MM.1S (cell line): ENCODE measurements at regions not wholly inside any gene's neighbourhood (a gene's known extent, or its start where the extent isn't known, plus 50 kb on each side); places are given as distances from the start of the nearest gene placed in this dataset.

Experiments
- DNase-seq: peaks from one replicate; pipeline ENCODE4 v3.0.0-alpha.2; 2015
- H2AFZ ChIP-seq: fragments of 300-600 bp; sonication (generic); 2 replicates; pipeline ENCODE4 v1.6.0; 2016; ENCODE audit warnings: antibody characterized with exemption, low read length
- H3F3A ChIP-seq: fragments of 300-600 bp; sonication (generic); 2 replicates; pipeline ENCODE4 v1.6.1; 2016; ENCODE audit warnings: mild to moderate bottlenecking, antibody characterized with exemption, low read length, moderate library complexity, mixed read lengths; ENCODE audit not compliant: insufficient read depth
- H3K27ac ChIP-seq: fragments of 300-600 bp; sonication (generic); 2 replicates; pipeline ENCODE4 v1.5.1; 2016; ENCODE audit warnings: mild to moderate bottlenecking, low read length
- H3K27me3 ChIP-seq: fragments of 300-600 bp; sonication (generic); replicated peaks from 2 replicates; pipeline ENCODE4 v1.6.0; 2016; ENCODE audit warnings: low read length; ENCODE audit not compliant: insufficient read depth
- H3K36me3 ChIP-seq: fragments of 300-600 bp; sonication (generic); replicated peaks from 2 replicates; pipeline ENCODE4 v1.6.1; 2016; ENCODE audit warnings: mild to moderate bottlenecking, low read length, mixed read lengths; ENCODE audit not compliant: insufficient read depth
- H3K4me1 ChIP-seq: fragments of 300-600 bp; sonication (generic); 2 replicates; pipeline ENCODE4 v1.6.1; 2016; ENCODE audit warnings: low read length, mixed read lengths
- H3K4me2 ChIP-seq: fragments of 300-600 bp; sonication (generic); 2 replicates; pipeline ENCODE4 v1.6.0; 2016; ENCODE audit warnings: low read depth, low read length
- H3K4me3 ChIP-seq: fragments of 300-600 bp; sonication (generic); 2 replicates; pipeline ENCODE4 v1.5.1; 2016; ENCODE audit warnings: low read length, mixed read lengths
- H3K79me2 ChIP-seq: fragments of 300-600 bp; sonication (generic); 2 replicates; pipeline ENCODE4 v1.6.1; 2016; ENCODE audit warnings: mixed run types, low read length, mixed read lengths
- H3K9ac ChIP-seq: fragments of 300-600 bp; sonication (generic); 2 replicates; pipeline ENCODE4 v1.6.1; 2016; ENCODE audit warnings: low read length, mixed read lengths
- H3K9me2 ChIP-seq: fragments of 300-600 bp; sonication (generic); replicated peaks from 2 replicates; pipeline ENCODE4 v1.6.1; 2016; ENCODE audit warnings: mild to moderate bottlenecking, low read length, mixed read lengths; ENCODE audit not compliant: insufficient read depth
- H3K9me3 ChIP-seq: fragments of 300-600 bp; sonication (generic); replicated peaks from 2 replicates; pipeline ENCODE4 v1.6.1; 2016; ENCODE audit warnings: mild to moderate bottlenecking, low read length, mixed read lengths; ENCODE audit not compliant: insufficient read depth
- H4K20me1 ChIP-seq: fragments of 300-600 bp; sonication (generic); 2 replicates; pipeline ENCODE4 v1.6.1; 2016; ENCODE audit warnings: mild to moderate bottlenecking, low read length, moderate library complexity, mixed read lengths; ENCODE audit not compliant: insufficient read depth
- CTCF ChIP-seq: fragments of 300-600 bp; sonication (generic); IDR thresholded peaks from 2 replicates; pipeline ENCODE4 v1.5.1; 2016; ENCODE audit warnings: antibody characterized with exemption, low read length, mixed read lengths
- EZH2 ChIP-seq: fragments of 300-600 bp; sonication (generic); optimal IDR thresholded peaks from 2 replicates; pipeline ENCODE3; 2017; ENCODE audit warnings: low read depth, mild to moderate bottlenecking, antibody characterized with exemption, low read length, mixed read lengths
- EZH2phosphoT487 ChIP-seq: fragments of 300-600 bp; sonication (generic); IDR thresholded peaks from 2 replicates; pipeline ENCODE4 v1.6.1; 2018; ENCODE audit warnings: antibody characterized with exemption, low read length

DNA sequence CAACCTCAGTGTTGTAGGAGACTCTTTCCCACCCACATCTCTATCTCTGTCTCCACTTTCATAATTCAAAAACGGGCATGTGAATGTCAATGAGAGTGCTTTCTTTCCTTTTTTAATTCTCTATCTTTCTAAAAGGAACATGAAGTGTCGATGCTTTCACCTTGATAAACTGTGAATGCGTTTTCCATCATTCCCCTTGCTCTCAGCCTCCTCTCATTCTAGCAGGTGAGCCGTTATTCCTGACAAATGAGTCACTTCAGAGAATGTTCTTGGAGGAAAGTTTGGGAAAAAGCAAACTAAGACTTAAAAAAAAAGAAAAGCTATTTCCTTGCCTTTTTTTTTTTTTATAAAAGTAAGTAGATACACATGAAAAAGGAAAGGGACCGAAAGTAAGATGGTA lies 226.0 kb upstream of the C1orf87 start:
- Histone ChIP-seq H4K20me1 (no peaks in the 10 kb centered on the region), H3K9me2 (no peaks in the 10 kb centered on the region), H3K4me2 (no peak overlapping the region), H3K4me1 (no peaks in the 10 kb centered on the region), H3K27me3 (no peaks in the 10 kb centered on the region), H3F3A (no peaks in the 10 kb centered on the region), H3K4me3 (no peak overlapping the region), H3K27ac (no peak overlapping the region), H3K36me3 (no peaks in the 10 kb centered on the region), H2AFZ (no peak overlapping the region), H3K79me2 (no peaks in the 10 kb centered on the region), H3K9me3 (no peaks in the 10 kb centered on the region), H3K9ac (no peak overlapping the region)
- DNase-seq, result no peak
- TF ChIP-seq EZH2 (no peak), EZH2phosphoT487 (no peak), CTCF (no peak)

GRCh38 chr1:60298290-60298689 lies 224.7 kb upstream of the C1orf87 start:
- Histone ChIP-seq H4K20me1 (no peaks in the 10 kb centered on the region), H3K79me2 (no peaks in the 10 kb centered on the region), H2AFZ (no peak overlapping the region), H3K4me2 (no peak overlapping the region), H3K9ac (no peak overlapping the region), H3K4me3 (no peak overlapping the region), H3K36me3 (no peaks in the 10 kb centered on the region), H3K9me2 (no peaks in the 10 kb centered on the region), H3K27me3 (no peaks in the 10 kb centered on the region), H3K27ac (no peak overlapping the region), H3K9me3 (no peaks in the 10 kb centered on the region), H3K4me1 (no peaks in the 10 kb centered on the region), H3F3A (no peaks in the 10 kb centered on the region)
- no peak for DNase-seq
- no peak for TF ChIP-seq EZH2phosphoT487
- no peak for TF ChIP-seq CTCF
- no peak for TF ChIP-seq EZH2

DNA sequence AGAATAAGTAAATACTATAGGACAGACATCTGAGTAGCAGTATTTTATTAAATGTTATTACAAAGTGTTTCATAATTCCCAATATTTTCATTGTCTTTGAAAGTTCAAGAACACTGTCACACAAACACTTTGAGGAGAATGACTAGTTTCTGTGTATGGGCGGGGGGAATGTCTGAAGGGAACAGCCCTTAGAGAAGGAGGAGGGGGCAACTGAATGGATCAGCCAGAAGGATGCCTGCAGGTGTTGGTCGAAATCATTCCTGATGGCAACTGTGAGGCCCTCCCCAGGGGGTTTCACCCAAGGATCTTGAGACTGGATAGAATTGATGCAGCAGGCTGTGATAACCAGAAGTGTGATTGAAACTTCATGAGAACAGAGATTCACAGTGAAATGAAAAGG lies 223.2 kb upstream of the C1orf87 start:
- Histone ChIP-seq H2AFZ (no peak overlapping the region), H3F3A (no peaks in the 10 kb centered on the region), H3K4me2 (no peak overlapping the region), H3K27ac (no peak overlapping the region), H3K4me3 (no peak overlapping the region), H3K9me3 (no peaks in the 10 kb centered on the region), H3K36me3 (no peaks in the 10 kb centered on the region), H3K9me2 (no peaks in the 10 kb centered on the region), H3K9ac (no peak overlapping the region), H4K20me1 (no peaks in the 10 kb centered on the region), H3K27me3 (no peaks in the 10 kb centered on the region), H3K79me2 (no peaks in the 10 kb centered on the region), H3K4me1 (no peaks in the 10 kb centered on the region)
- no peak for DNase-seq
- no peak for TF ChIP-seq EZH2
- no peak for TF ChIP-seq EZH2phosphoT487
- no peak for TF ChIP-seq CTCF

- DNase-seq, result no peak
- H3K9me2 ChIP-seq, result no peaks in the 10 kb centered on the region
- H3K4me2 ChIP-seq, result no peak overlapping the region
- no peaks in the 10 kb centered on the region for H3K9me3 ChIP-seq
- H2AFZ ChIP-seq, result no peak overlapping the region
- H3K36me3 ChIP-seq, result no peaks in the 10 kb centered on the region
- H3K4me3 ChIP-seq, result no peak overlapping the region
- no peak overlapping the region for H3K27ac ChIP-seq
- H3K27me3 ChIP-seq, result no peaks in the 10 kb centered on the region
- no peaks in the 10 kb centered on the region for H3K4me1 ChIP-seq
- no peak overlapping the region for H3K9ac ChIP-seq
- TF ChIP-seq EZH2phosphoT487 (no peak), EZH2 (no peak), CTCF (no peak)
- no peaks in the 10 kb centered on the region for H3K79me2 ChIP-seq
- H3F3A ChIP-seq, result no peaks in the 10 kb centered on the region
- no peaks in the 10 kb centered on the region for H4K20me1 ChIP-seq
Observed at GRCh38 chr1:60292140-60292539, 218.6 kb upstream of the C1orf87 start.
